Smooth muscle cell (in vitro differentiated cells): ENCODE measurements at regions not wholly inside any gene's neighbourhood (a gene's known extent, or its start where the extent isn't known, plus 50 kb on each side); places are given as distances from the start of the nearest gene placed in this dataset.

ENCODE experiments used
- DNase-seq: peaks from one replicate; lab custom pipeline; 2025; ENCODE audit not compliant: unreplicated experiment; lab: John Stamatoyannopoulos, UW
- H2AFZ ChIP-seq: fragments of 200-600 bp; sonication (generic); 2 replicates; pipeline ENCODE4 v1.6.0; 2016; ENCODE audit warnings: antibody characterized with exemption, low read depth, mild to moderate bottlenecking
- H3F3A ChIP-seq: fragments of 200-600 bp; sonication (generic); 2 replicates; pipeline ENCODE4 v1.6.0; 2017; ENCODE audit warnings: antibody characterized with exemption, low read depth
- H3K27ac ChIP-seq: fragments of 200-600 bp; sonication (generic); 2 replicates; pipeline ENCODE4 v1.5.1; 2016; ENCODE audit warnings: low read depth, mild to moderate bottlenecking
- H3K27me3 ChIP-seq: fragments of 200-600 bp; sonication (generic); 2 replicates; pipeline ENCODE4 v1.6.1; 2016; ENCODE audit warnings: low read depth, mild to moderate bottlenecking
- H3K36me3 ChIP-seq: fragments of 200-600 bp; sonication (generic); 2 replicates; pipeline ENCODE4 v1.5.1; 2016; ENCODE audit warnings: low read depth
- H3K4me1 ChIP-seq: fragments of 200-600 bp; sonication (generic); 2 replicates; pipeline ENCODE4 v1.5.1; 2016; ENCODE audit warnings: low read depth
- H3K4me2 ChIP-seq: fragments of 200-600 bp; sonication (generic); 2 replicates; pipeline ENCODE4 v1.6.0; 2016; ENCODE audit warnings: mild to moderate bottlenecking
- H3K4me3 ChIP-seq: fragments of 200-600 bp; sonication (generic); 2 replicates; pipeline ENCODE4 v1.5.1; 2016; ENCODE audit warnings: mild to moderate bottlenecking
- H3K79me2 ChIP-seq: fragments of 200-600 bp; sonication (generic); 2 replicates; pipeline ENCODE4 v1.6.0; 2016; ENCODE audit warnings: low read depth, mild to moderate bottlenecking
- H3K9ac ChIP-seq: fragments of 200-600 bp; sonication (generic); 2 replicates; pipeline ENCODE4 v1.6.0; 2016; ENCODE audit warnings: low read depth
- H3K9me3 ChIP-seq: fragments of 200-600 bp; sonication (generic); replicated peaks from 2 replicates; pipeline ENCODE4 v1.5.1; 2016; ENCODE audit warnings: low read depth
- H4K20me1 ChIP-seq: fragments of 200-600 bp; sonication (generic); 2 replicates; pipeline ENCODE4 v1.6.0; 2016; ENCODE audit warnings: low read depth
- WGBS: methylation state at CpG from one replicate; pipeline ENCODE4 v1.1.7; 2016; ENCODE audit warnings: low lambda C conversion rate; 5-methylcytosine and 5-hydroxymethylcytosine counted together
- TF ChIP-seq, protein P1 (sequence below): fragments of 200-600 bp; sonication (generic); IDR thresholded peaks from 2 replicates; pipeline ENCODE4 v1.5.1; 2017; ENCODE audit warnings: borderline replicate concordance, mild to moderate bottlenecking, antibody characterized with exemption; ENCODE audit not compliant: insufficient read depth, poor library complexity, severe bottlenecking

DNA sequence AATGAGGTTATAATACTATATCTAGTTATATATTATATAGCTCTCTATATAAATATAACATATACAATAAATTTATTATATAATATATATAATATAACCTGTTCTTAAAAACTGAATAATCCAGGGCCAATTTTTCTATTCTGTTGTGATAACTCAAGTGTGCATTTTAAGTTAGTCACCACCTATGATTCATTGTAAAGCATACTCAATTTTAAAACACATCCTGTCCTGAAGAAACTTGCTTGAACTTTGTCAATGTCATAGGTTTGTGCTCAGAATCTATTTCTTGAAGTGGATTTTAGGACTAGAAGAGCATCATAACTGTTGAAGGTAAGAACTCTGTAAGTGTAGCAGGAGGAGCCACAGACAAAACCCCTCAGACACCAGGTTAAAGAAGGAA, 1209.8 kb downstream of the REEP3 start:
- H4K20me1 ChIP-seq = no peaks in the 10 kb centered on the region
- H3K4me2 ChIP-seq = no peak overlapping the region
- H3K9me3 ChIP-seq = no peaks in the 10 kb centered on the region
- no peaks in the 10 kb centered on the region for H3K4me1 ChIP-seq
- TF ChIP-seq, protein P1, sequence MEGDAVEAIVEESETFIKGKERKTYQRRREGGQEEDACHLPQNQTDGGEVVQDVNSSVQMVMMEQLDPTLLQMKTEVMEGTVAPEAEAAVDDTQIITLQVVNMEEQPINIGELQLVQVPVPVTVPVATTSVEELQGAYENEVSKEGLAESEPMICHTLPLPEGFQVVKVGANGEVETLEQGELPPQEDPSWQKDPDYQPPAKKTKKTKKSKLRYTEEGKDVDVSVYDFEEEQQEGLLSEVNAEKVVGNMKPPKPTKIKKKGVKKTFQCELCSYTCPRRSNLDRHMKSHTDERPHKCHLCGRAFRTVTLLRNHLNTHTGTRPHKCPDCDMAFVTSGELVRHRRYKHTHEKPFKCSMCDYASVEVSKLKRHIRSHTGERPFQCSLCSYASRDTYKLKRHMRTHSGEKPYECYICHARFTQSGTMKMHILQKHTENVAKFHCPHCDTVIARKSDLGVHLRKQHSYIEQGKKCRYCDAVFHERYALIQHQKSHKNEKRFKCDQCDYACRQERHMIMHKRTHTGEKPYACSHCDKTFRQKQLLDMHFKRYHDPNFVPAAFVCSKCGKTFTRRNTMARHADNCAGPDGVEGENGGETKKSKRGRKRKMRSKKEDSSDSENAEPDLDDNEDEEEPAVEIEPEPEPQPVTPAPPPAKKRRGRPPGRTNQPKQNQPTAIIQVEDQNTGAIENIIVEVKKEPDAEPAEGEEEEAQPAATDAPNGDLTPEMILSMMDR = no peak
- no peak overlapping the region for H3K4me3 ChIP-seq
- DNase-seq = no peak
- no peaks in the 10 kb centered on the region for H3K79me2 ChIP-seq
- no peaks in the 10 kb centered on the region for H3K27me3 ChIP-seq
- no peaks in the 10 kb centered on the region for H3F3A ChIP-seq
- H3K9ac ChIP-seq = no peak overlapping the region
- no peak overlapping the region for H3K27ac ChIP-seq
- no peaks in the 10 kb centered on the region for H3K36me3 ChIP-seq
- no peak overlapping the region for H2AFZ ChIP-seq

DNA sequence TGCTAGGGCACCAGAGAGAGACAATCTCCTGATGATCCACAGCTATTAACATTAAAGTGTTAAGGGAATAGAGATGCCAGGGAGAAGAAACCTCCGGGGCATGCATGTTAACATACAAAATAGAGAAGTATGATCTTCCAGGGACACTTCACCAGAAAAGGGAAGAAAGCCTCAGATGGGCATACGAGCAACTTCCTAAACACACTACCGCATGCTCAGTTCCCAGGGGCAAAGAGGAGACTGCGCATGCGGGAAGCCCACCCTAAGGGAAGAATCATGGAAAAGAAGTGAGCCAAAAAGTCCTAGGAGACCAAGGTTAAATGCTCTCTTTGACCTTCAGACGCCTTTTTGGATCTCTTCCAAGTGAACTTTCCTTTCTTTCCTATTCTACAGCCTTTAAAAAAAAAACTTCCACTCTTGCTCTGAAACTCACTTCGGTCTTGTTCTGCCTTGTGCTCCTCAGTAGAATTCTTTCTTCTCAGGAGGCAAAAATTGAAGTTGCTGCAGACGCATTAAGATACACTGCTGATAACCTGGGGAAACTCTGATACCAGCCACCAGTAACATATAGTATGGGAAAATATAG, 1211.3 kb downstream of the REEP3 start:
- H3K4me2 ChIP-seq = no peak overlapping the region
- H3K36me3 ChIP-seq = no peaks in the 10 kb centered on the region
- no peaks in the 10 kb centered on the region for H3K79me2 ChIP-seq
- WGBS = 91% methylated on average over 8 of the region's 8 CpGs
- H3K4me3 ChIP-seq = no peak overlapping the region
- TF ChIP-seq, protein P1 = no peak
- H4K20me1 ChIP-seq = no peaks in the 10 kb centered on the region
- no peak overlapping the region for H3K9ac ChIP-seq
- H2AFZ ChIP-seq = no peak overlapping the region
- H3F3A ChIP-seq = no peaks in the 10 kb centered on the region
- no peaks in the 10 kb centered on the region for H3K27me3 ChIP-seq
- H3K9me3 ChIP-seq = no peaks in the 10 kb centered on the region
- H3K27ac ChIP-seq = no peak overlapping the region
- no peaks in the 10 kb centered on the region for H3K4me1 ChIP-seq
- no peak for DNase-seq

DNA sequence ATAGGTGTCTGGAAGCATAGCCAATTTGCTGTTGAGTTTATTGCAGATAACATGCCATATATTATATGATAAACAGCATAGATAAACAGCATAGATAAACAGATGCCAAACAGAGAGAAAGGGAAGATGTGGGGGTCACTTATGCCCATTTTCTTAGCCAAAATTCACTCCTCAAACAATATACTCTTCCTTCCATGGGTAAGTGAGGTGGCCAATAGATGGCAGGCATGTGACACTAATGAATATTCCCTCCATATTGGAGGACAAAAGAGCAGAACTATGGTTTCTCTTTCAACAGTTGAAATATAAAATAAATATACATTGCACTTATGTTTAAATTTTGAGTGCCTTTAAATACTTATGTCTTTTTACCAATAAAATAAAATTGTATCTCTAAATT, 1212.8 kb downstream of the REEP3 start:
- DNase-seq = no peak
- Histone ChIP-seq H3K27me3 (no peaks in the 10 kb centered on the region), H3K9me3 (no peaks in the 10 kb centered on the region), H3F3A (no peaks in the 10 kb centered on the region), H4K20me1 (no peaks in the 10 kb centered on the region), H3K9ac (no peak overlapping the region), H3K36me3 (no peaks in the 10 kb centered on the region), H3K4me1 (no peaks in the 10 kb centered on the region), H3K79me2 (no peaks in the 10 kb centered on the region), H3K4me3 (no peak overlapping the region), H2AFZ (peak overlapping the region; percentile 61), H3K27ac (no peak overlapping the region), H3K4me2 (no peak overlapping the region)
- TF ChIP-seq, protein P1 = peak; percentile 58

- H4K20me1 ChIP-seq = no peaks in the 10 kb centered on the region
- WGBS = 76% methylated on average over 2 of the region's 2 CpGs
- no peak overlapping the region for H2AFZ ChIP-seq
- H3K27ac ChIP-seq = no peak overlapping the region
- H3K79me2 ChIP-seq = no peaks in the 10 kb centered on the region
- DNase-seq = no peak
- H3K27me3 ChIP-seq = no peaks in the 10 kb centered on the region
- H3K4me3 ChIP-seq = no peak overlapping the region
- TF ChIP-seq, protein P1 = no peak
- H3K4me1 ChIP-seq = no peaks in the 10 kb centered on the region
- H3F3A ChIP-seq = no peaks in the 10 kb centered on the region
- no peak overlapping the region for H3K4me2 ChIP-seq
- H3K36me3 ChIP-seq = no peaks in the 10 kb centered on the region
- H3K9ac ChIP-seq = no peak overlapping the region
- H3K9me3 ChIP-seq = no peaks in the 10 kb centered on the region
These were observed 1217.3 kb downstream of the REEP3 start for GRCh38 chr10:64738462-64738861.
